Posterior vena cava (tissue), 2 donors: ENCODE measurements at regions not wholly inside any gene's neighbourhood (a gene's known extent, or its start where the extent isn't known, plus 50 kb on each side); places are given as distances from the start of the nearest gene placed in this dataset.

Experiments used
- DNase-seq: peaks from one replicate; pipeline ENCODE4 v3.0.0-alpha.2; 2020; ENCODE audit warnings: low spot score
- intact Hi-C, 2 donors: fragments of 100-400 bp; cut with DNase I; formaldehyde crosslinking; loops; one replicate each; pipeline versions ENCODE4 v1.14.1 to v1.14.2; 2022 to 2023
- donor health status: DM: yes; HTN: yes; CAD: no.
- donor health status: DM: yes; HTN: yes; CAD: no.

DNA sequence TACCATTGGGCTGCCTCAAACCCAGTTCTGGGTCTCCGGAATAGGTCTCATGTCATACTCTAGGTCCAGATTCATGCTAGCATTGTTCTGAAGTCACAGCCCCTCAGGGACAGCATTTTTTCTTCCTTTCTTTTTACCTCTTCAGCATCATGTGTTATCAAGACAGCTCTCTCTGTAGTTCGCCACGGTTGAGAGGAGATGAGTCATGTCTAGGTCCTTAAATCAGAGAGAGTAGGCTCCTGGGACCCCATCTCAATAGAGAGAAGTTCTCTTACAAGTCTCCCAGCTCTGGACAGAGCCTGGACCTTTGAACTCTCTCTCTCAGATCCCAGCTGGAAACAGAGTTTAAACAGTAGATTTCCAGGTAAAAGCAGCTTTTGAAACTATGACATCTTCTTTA, 332.4 kb upstream of the CD180 start:
- no peak for DNase-seq
- intact Hi-C loops, result no loop called here

DNA sequence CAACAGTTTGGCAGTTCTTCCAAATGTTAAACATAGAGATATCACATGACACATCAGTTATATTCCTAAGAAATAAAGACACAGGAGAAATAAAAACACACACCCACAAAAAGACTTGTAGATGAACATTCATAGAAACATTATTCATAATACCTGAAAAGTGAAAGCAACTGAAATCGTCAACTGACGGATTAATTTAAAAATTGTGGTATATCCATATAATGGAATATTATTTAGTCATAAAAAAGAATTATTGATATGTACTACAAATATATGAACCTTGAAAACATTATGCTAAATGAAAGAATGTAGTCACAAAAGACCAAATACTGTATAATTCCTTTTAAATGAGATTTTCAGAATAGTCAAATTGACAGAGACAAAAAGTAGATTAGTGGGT, 330.2 kb upstream of the CD180 start:
- no peak for DNase-seq
- intact Hi-C loops, result no loop called here

DNA sequence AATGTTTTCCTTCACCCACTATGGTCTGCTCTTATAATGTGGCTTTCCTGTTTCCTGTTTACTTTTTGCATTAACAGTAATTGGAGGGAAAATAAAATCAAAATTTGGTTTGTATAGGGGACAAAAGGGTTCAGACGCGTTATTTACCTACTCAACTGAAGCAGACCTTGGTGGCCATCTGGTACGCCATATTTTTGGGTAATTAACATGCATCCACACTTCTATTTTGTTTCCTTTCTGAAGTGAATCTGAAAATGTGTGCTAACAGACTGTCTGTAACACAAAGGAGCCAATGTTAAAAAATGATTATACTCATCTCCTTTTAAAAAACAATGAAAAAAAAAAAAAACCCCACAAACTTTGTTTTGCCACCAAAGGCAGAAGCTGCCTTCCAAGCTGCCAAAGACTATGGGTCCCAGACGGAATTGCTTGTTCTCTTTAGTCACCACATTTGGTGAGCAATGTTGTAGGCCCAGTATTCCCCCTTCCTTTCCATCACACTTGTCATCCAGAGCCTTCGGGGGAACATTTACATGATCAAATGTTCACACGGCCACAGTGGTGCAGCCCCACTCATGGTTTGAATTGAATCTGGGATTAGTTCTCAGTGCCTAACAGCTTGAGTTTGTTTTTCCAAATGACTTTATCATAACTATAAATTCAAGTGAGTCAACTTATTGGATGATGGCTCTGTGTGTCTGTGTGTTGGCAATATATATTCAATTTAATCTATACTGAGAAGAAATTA, 323.7 kb upstream of the CD180 start:
- no peak for DNase-seq
- intact Hi-C loops, result no loop called here

DNA sequence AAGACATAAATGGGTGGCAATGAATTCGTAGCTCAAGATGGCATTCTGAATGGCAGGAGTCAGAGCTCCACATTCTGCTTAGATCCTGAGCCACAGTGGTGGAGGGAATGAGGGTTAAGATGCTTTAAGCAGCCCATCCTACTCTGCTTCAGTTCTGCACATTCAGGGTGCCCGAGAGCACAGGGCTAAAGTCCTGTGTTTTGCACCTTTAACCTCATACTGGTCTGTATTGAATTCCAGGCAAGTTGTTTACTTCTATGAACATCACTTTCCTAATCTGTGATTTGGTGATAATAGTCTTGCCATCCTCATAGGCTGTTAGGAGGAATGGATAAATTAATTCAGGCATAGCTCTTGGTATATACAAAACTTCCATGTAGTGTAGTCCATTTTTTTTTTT, 321.6 kb upstream of the CD180 start:
- DNase-seq, result no peak

DNA sequence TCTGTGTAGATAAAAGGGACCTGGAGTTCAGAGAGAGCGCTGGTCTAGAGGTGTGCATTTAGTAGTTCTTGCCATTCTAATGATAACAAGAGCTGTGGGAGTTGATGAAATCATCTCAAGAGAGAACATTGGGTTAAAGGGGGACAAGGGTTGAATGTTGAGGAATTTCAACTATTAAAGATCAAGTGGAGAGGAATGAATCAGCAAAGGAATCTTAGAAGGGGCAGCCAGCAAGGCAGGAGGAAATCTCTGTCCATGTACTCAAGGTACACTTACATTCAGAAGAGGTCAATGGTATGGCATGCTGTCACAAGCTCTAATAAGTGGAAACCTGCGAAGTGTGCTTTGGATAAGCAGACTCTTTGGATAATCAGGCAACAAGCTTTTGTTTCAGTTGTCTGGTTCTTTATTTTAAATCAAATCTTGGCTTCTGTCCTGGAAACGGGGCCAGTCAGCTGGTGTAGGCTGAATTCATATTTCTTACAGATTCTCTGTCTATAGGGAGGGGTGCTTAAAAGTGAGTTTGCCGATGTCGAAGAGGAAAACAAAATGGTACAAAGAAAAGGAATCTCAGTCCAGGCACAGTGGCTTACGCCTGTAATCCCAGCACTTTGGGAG, 320.5 kb upstream of the CD180 start:
- intact Hi-C loops, result no loop called here
- no peak for DNase-seq

More for the DNA sequence above, 321.6 kb upstream of the CD180 start:
- intact Hi-C loops, result no loop called here

GRCh38 chr5:67515762-67516161, 319.2 kb upstream of the CD180 start:
- no peak for DNase-seq

GRCh38 chr5:67515020-67515689, 318.6 kb upstream of the CD180 start:
- DNase-seq, result no peak
- intact Hi-C loops, result no loop called here

More at GRCh38 chr5:67515762-67516161, 319.2 kb upstream of the CD180 start:
- intact Hi-C loops, result no loop called here

- DNase-seq, result no peak
- intact Hi-C loops, result no loop called here
Observed at GRCh38 chr5:67512758-67513157, 316.2 kb upstream of the CD180 start.

GRCh38 chr5:67511911-67512310, 315.3 kb upstream of the CD180 start:
- no peak for DNase-seq
- intact Hi-C loops, result no loop called here

- intact Hi-C loops, result no loop called here
- no peak for DNase-seq
Observed at GRCh38 chr5:67510204-67510603, 313.6 kb upstream of the CD180 start.

GRCh38 chr5:67509402-67510186, 313.0 kb upstream of the CD180 start:
- DNase-seq, result no peak

DNA sequence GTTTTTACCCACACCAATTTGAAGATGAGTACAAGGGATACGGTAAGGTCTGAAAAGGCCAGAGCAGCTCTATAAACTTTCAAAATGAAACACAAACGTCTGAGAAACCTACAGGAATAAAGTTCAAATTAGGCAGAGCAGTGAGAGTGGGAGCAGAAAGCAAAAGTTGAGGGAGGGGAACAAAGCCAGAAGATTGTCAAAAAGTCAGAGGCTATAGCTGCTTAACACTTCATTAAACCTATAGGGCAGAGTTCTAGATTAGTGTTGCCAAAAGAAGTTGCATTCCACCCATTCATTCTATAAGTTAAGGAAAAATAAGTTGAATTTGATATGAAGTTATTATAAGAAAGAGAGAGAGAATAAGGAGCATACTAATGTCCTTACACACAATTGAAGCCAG, 309.6 kb upstream of the CD180 start:
- intact Hi-C loops, result no loop called here
- DNase-seq, result no peak

More at GRCh38 chr5:67509402-67510186, 313.0 kb upstream of the CD180 start:
- intact Hi-C loops, result no loop called here

DNA sequence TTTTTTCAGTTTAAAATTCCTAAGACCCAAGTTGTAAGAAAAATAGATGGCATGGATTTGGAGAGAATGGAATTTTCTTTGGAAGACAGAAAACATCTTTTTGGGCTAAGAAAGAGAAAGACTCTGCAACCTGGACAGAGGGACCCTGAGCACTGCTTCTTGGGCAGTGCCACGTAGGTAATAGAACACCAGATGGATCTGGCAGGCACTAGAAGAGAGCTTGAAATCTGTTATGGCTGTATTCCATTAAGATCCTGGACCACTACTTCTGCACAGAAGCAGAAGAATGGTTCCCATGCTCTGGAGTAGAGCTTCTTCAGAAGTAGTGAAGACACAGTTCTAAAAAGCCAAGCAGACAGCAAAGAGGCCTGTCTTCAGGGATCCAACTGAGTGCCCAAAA, 306.4 kb upstream of the CD180 start:
- DNase-seq, result no peak
- intact Hi-C loops, result no loop called here

DNA sequence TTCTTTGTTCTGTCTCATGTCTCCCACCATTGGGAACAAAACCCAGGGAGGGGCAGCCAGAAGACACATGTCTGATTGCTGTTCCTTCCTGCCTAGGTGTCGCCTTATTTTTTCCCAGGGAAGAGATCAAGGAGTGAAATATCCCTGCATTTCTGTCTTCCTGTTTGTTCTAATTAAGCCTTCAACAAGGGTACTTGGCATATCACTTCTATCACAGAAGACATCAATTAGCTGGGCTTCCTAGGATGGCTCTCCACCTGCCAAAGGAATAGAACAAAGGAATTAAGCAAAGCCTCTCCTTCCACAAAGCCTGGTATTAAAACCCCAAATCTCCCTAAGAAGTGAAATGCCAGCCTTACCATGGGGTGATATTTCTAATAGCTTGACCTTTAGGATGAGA, 299.5 kb upstream of the CD180 start:
- DNase-seq, result no peak
- intact Hi-C loops, result no loop called here

- intact Hi-C loops, result no loop called here
- DNase-seq, result no peak
Observed at GRCh38 chr5:67495072-67495471, 298.5 kb upstream of the CD180 start.

DNA sequence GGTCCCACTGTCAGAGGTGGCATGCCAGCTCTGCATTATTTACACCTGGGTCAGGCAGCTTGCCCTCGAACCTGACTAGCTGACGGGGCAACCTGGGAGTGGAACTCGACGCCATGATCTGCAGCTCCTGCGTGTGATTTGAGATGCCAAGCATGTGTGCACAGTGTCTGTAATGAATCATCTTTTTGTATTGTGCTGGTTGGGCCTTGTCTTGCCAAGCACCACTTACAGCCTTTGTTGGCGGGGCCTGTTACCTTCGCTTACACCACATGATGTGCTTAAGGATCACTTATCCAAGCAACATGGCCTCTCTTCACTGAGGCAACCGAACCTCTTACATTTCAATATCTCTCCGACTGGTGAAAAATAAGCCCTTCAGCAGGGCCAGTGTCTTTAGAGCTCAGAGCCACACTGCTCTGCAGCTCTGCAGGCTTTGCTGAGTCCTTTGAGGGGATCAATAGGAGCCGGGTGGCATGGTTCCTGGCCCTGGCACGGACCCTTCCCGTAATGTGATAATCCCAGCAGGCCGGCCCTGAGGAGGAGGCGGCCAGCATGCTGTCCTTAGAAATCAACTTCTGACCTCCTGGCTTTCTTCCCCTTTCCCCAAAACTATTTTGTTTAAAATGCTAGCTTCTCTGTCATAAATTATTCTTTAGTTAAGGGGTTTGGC, 297.7 kb upstream of the CD180 start:
- intact Hi-C loops, result no loop called here
- DNase-seq, result no peak

- DNase-seq, result no peak
- intact Hi-C loops, result no loop called here
Observed at GRCh38 chr5:67493676-67494075, 297.1 kb upstream of the CD180 start.

GRCh38 chr5:67490543-67491321, 294.1 kb upstream of the CD180 start:
- DNase-seq, result no peak
- intact Hi-C loops, result no loop called here

GRCh38 chr5:67488885-67489284, 292.3 kb upstream of the CD180 start:
- DNase-seq, result no peak
- intact Hi-C loops, result no loop called here
